ENCODE measurements at regions not wholly inside any gene's neighbourhood (a gene's known extent, or its start where the extent isn't known, plus 50 kb on each side); places are given as distances from the start of the nearest gene placed in this dataset. TPM values are rescaled to one million over a fixed set of nuclear protein-coding genes. Genes with fewer than 3 reads are reported as not detected.
"Not testable (repeated sequence)": the region's sequence is repeated elsewhere in the genome, so short reads cannot be mapped to it uniquely, and the experiment has no call there.

GRCh38 chrX:123121241-123121640 lies 62.8 kb upstream of the GRIA3 start:
- ATAC-seq (no peak), FAIRE-seq (no peak), DNase-seq (ENCODE audit: low read depth, low spot score) (no peak)
- SMC1A ChIA-PET (ENCODE audit: uncharacterized antibody, unreplicated experiment) = interaction anchor here (1.3 kb wide), 1 partner anchor 9 kb away, joined by 3 read pairs; no protein-coding TSS in a partner anchor
- Histone ChIP-seq H3K36me3 (ENCODE audit: control insufficient read depth in 2 of 2, insufficient read depth in 2 of 2, low read length in 1 of 2) (no peaks in the 10 kb centered on the region), H3K4me3 (no peak overlapping the region), H4K20me1 (ENCODE audit: control insufficient read depth, insufficient read depth) (no peaks in the 10 kb centered on the region), H2AFZ (ENCODE audit: control insufficient read depth, low read depth, low read length) (no peak overlapping the region), H3K4me2 (ENCODE audit: control insufficient read depth, insufficient read depth) (no peak overlapping the region), H3K9ac (ENCODE audit: control insufficient read depth, insufficient read depth, low read length) (no peak overlapping the region), H3K9me3 (replicated peaks; ENCODE audit: control insufficient read depth, insufficient read depth, low read length) (no peaks in the 10 kb centered on the region), H3K27ac (ENCODE audit: control insufficient read depth, insufficient read depth) (no peak overlapping the region), H3K79me2 (ENCODE audit: control insufficient read depth, insufficient read depth, low read length) (no peaks in the 10 kb centered on the region), H3K27me3 (replicated peaks in 1 of 2; ENCODE audit: control insufficient read depth in 2 of 2, insufficient read depth in 2 of 2, low read length in 1 of 2) (no peaks in the 10 kb centered on the region), H3K4me1 (ENCODE audit: control insufficient read depth, insufficient read depth, low read length) (no peaks in the 10 kb centered on the region)
- RAD21 ChIA-PET (ENCODE audit: unreplicated experiment) = no interaction called here
- no peak for TF ChIP-seq RAD21 (IDR thresholded peaks at IDR 0.05; ENCODE audit: insufficient read depth, low read depth, low read length)
- no peak for TF ChIP-seq ZNF622 (IDR thresholded peaks at IDR 0.05)
- no peak for TF ChIP-seq EGR1 (IDR thresholded peaks at IDR 0.05; ENCODE audit: borderline replicate concordance in 1 of 2, low read depth in 2 of 2, low read length in 2 of 2)
- no peak for TF ChIP-seq SREBF2 (IDR thresholded peaks at IDR 0.05; ENCODE audit: low read length)
- no TSS peak for BruUV-seq (replicated peaks)
- intact Hi-C loops (cut with micrococcal nuclease; ENCODE audit: unreplicated experiment) = no loop called here
- in situ Hi-C loops (cut with MboI) = no loop called here
- CTCF ChIA-PET = no interaction called here
- POLR2A ChIA-PET = no interaction called here
- WGBS (ENCODE audit: insufficient coverage, insufficient replicate concordance, low lambda C conversion rate, missing lambda C conversion rate) = 21% methylated on average over 6 of the region's 6 CpGs

DNA sequence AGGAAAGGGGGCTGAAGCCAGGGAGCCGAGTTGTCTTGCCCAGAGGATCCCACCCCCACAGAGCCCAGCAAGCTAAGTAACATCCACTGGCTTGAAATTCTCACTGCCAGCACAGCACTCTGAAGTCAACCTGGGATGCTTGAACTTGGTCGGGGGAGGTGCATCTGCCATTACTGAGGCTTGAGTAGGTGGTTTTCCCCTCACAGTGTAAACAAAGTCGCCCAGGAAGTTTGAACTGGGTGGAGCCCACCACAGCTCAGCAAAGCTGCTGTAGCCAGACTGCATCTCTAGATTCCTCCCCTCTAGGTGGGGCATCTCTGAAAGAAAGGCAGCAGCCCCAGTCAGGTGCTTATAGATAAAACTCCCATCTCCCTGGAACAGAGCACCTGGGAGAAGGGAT lies 54.3 kb upstream of the GRIA3 start:
- H3K4me2 ChIP-seq (ENCODE audit: control insufficient read depth, insufficient read depth); H3K4me1 ChIP-seq (ENCODE audit: control insufficient read depth, insufficient read depth, low read length); H3K9me3 ChIP-seq (replicated peaks; ENCODE audit: control insufficient read depth, insufficient read depth, low read length); H3K9ac ChIP-seq (ENCODE audit: control insufficient read depth, insufficient read depth, low read length); H3K27me3 ChIP-seq (replicated peaks in 1 of 2; ENCODE audit: control insufficient read depth in 2 of 2, insufficient read depth in 2 of 2, low read length in 1 of 2); CTCF ChIA-PET; BruUV-seq (replicated peaks); H2AFZ ChIP-seq (ENCODE audit: control insufficient read depth, low read depth, low read length); FAIRE-seq; H3K36me3 ChIP-seq (ENCODE audit: control insufficient read depth in 2 of 2, insufficient read depth in 2 of 2, low read length in 1 of 2); DNase-seq (ENCODE audit: low read depth, low spot score); H3K4me3 ChIP-seq; intact Hi-C loops (cut with micrococcal nuclease; ENCODE audit: unreplicated experiment); ATAC-seq; H4K20me1 ChIP-seq (ENCODE audit: control insufficient read depth, insufficient read depth); H3K27ac ChIP-seq (ENCODE audit: control insufficient read depth, insufficient read depth); H3K79me2 ChIP-seq (ENCODE audit: control insufficient read depth, insufficient read depth, low read length); in situ Hi-C loops (cut with MboI); SMC1A ChIA-PET (ENCODE audit: uncharacterized antibody, unreplicated experiment); POLR2A ChIA-PET: not testable (repeated sequence)
- 3% methylated on average over 3 of the region's 3 CpGs for WGBS (ENCODE audit: insufficient coverage, insufficient replicate concordance, low lambda C conversion rate, missing lambda C conversion rate)
- RAD21 ChIA-PET (ENCODE audit: unreplicated experiment) = interaction anchor here (0.9 kb wide), 1 partner anchor 293 kb away, joined by 4 read pairs; no protein-coding TSS in a partner anchor

Small RNAs in the stretch of these regions (microRNA-seq; reads per million reads assigned to microRNA genes)
- gene MIR3672 = not detected

Small RNAs in the stretch of these regions (small RNA-seq; reads per million reads assigned to genes)
- gene MIR3672 (not detected), gene RF00012 (not detected)

Data from GM12878 (cell line).